ENCODE measurements at regions not wholly inside any gene's neighbourhood (a gene's known extent, or its start where the extent isn't known, plus 50 kb on each side); places are given as distances from the start of the nearest gene placed in this dataset.

GRCh38 chr5:21694567-21694966, 1158.6 kb downstream of the CDH12 start:
- Histone ChIP-seq H3K27ac (no peak overlapping the region), H3K4me3 (no peak overlapping the region), H3K27me3 (no peaks in the 10 kb centered on the region), H3K4me1 (no peaks in the 10 kb centered on the region), H3K36me3 (no peaks in the 10 kb centered on the region), H3K9me3 (no peaks in the 10 kb centered on the region)
- ATAC-seq, result no peak
- WGBS, 2 donors (ENCODE audit: low coverage in 1 of 2), result 40 to 42% methylated on average over 2 of the region's 2 CpGs
- no peak for TF ChIP-seq EP300 (IDR thresholded peaks at IDR 0.05)
- TF ChIP-seq POLR2A (IDR thresholded peaks at IDR 0.05), result no peak
- no peak for TF ChIP-seq POLR2AphosphoS5 (IDR thresholded peaks at IDR 0.05)
- TF ChIP-seq, protein P1, sequence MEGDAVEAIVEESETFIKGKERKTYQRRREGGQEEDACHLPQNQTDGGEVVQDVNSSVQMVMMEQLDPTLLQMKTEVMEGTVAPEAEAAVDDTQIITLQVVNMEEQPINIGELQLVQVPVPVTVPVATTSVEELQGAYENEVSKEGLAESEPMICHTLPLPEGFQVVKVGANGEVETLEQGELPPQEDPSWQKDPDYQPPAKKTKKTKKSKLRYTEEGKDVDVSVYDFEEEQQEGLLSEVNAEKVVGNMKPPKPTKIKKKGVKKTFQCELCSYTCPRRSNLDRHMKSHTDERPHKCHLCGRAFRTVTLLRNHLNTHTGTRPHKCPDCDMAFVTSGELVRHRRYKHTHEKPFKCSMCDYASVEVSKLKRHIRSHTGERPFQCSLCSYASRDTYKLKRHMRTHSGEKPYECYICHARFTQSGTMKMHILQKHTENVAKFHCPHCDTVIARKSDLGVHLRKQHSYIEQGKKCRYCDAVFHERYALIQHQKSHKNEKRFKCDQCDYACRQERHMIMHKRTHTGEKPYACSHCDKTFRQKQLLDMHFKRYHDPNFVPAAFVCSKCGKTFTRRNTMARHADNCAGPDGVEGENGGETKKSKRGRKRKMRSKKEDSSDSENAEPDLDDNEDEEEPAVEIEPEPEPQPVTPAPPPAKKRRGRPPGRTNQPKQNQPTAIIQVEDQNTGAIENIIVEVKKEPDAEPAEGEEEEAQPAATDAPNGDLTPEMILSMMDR (IDR thresholded peaks at IDR 0.05), result no peak

GRCh38 chr5:21693591-21693990, 1159.6 kb downstream of the CDH12 start:
- H3K27me3 ChIP-seq, result no peaks in the 10 kb centered on the region
- no peak overlapping the region for H3K4me3 ChIP-seq
- no peaks in the 10 kb centered on the region for H3K4me1 ChIP-seq
- no peak for TF ChIP-seq EP300 (IDR thresholded peaks at IDR 0.05)
- H3K9me3 ChIP-seq, result no peaks in the 10 kb centered on the region
- H3K36me3 ChIP-seq, result no peaks in the 10 kb centered on the region
- no peak overlapping the region for H3K27ac ChIP-seq
- ATAC-seq, result no peak

DNA sequence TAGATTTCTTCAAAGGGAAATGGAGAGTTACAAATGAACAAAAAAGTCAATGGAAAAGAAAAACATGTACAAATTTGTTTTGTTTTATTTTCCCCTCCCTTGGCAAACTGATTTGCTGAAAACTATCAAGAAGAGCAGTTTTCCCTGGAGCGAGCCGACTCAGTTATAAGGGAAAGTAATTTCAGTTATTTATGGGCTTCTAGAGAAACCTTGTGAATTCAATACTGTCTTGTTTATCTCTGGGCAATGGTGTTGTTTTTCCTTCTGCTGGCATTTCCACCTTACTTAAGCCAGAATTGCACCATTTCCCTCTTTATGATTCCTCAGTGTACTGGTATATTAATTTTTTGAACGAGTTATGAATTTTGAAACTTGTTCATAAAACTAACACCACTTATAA, 1163.6 kb downstream of the CDH12 start:
- TF ChIP-seq POLR2AphosphoS5 (IDR thresholded peaks at IDR 0.05) (no peak), EP300 (IDR thresholded peaks at IDR 0.05) (no peak), POLR2A (IDR thresholded peaks at IDR 0.05) (no peak)
- TF ChIP-seq, protein P1 (IDR thresholded peaks at IDR 0.05), result no peak
- H3K4me3 ChIP-seq, result no peak overlapping the region
- 58 to 62% methylated on average over 3 of the region's 3 CpGs for WGBS, 2 donors (ENCODE audit: low coverage in 1 of 2)

DNA sequence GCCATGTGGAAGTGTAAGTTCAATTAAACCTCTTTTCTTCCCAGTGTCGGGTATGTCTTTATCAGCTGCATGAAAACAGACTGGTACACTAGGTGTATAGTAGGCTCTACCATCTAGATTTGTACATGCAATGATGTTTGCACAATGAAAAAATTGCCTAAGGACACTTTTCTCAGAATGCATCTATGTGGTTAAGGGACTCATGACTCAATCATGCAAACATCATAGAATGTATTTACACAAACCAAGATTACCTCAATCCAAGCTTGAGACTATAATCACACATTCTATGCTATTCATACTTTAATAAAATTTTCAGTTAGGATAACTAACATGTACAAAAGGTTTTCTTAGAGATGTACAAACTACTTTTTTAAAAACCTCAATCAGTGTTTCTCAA, 1164.5 kb downstream of the CDH12 start:
- no peak for ATAC-seq
- no peak overlapping the region for H3K4me3 ChIP-seq
- WGBS, 2 donors (ENCODE audit: low coverage in 1 of 2), result 80 to 83% methylated on average over 1 of the region's 1 CpG
- H3K36me3 ChIP-seq, result no peaks in the 10 kb centered on the region
- TF ChIP-seq EP300 (IDR thresholded peaks at IDR 0.05), result no peak
- H3K27me3 ChIP-seq, result no peaks in the 10 kb centered on the region
- no peaks in the 10 kb centered on the region for H3K4me1 ChIP-seq
- no peak overlapping the region for H3K27ac ChIP-seq
- H3K9me3 ChIP-seq, result no peaks in the 10 kb centered on the region

More for the DNA sequence above, 1163.6 kb downstream of the CDH12 start:
- no peaks in the 10 kb centered on the region for H3K9me3 ChIP-seq
- no peak overlapping the region for H3K27ac ChIP-seq
- no peaks in the 10 kb centered on the region for H3K36me3 ChIP-seq
- no peak for ATAC-seq
- no peaks in the 10 kb centered on the region for H3K27me3 ChIP-seq
- H3K4me1 ChIP-seq, result no peaks in the 10 kb centered on the region

DNA sequence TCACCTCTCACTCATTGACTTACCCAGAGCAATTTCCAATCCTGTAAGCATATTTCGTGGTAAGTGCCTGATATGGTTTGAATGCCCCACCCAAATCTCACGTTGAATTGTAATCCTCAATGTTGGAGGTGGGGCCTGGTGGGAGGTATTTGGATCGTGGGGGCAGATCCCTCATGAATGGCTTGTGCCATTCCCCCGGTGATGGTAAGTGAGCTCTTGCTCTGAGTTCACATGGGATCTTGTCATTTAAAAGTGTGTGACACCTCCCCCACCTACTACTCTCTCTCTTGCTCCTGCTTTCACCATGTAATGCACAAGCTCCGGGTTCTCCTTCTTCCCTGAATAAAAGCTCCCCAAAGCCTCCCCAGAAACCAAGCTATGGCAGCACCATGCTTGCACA, 1165.5 kb downstream of the CDH12 start:
- 83 to 85% methylated on average over 4 to 5 of the region's 5 CpGs for WGBS, 2 donors (ENCODE audit: low coverage in 1 of 2)
- Histone ChIP-seq H3K4me3 (no peak overlapping the region), H3K27me3 (no peaks in the 10 kb centered on the region), H3K4me1 (no peaks in the 10 kb centered on the region), H3K27ac (no peak overlapping the region), H3K36me3 (no peaks in the 10 kb centered on the region), H3K9me3 (no peaks in the 10 kb centered on the region)
- ATAC-seq, result no peak
- TF ChIP-seq POLR2AphosphoS5 (IDR thresholded peaks at IDR 0.05) (no peak), POLR2A (IDR thresholded peaks at IDR 0.05) (no peak), EP300 (IDR thresholded peaks at IDR 0.05) (no peak)
- TF ChIP-seq, protein P1 (IDR thresholded peaks at IDR 0.05), result no peak

GRCh38 chr5:21686706-21687105, 1166.4 kb downstream of the CDH12 start:
- Histone ChIP-seq H3K9me3 (no peaks in the 10 kb centered on the region), H3K27ac (no peak overlapping the region), H3K4me1 (no peaks in the 10 kb centered on the region), H3K4me3 (no peak overlapping the region), H3K36me3 (no peaks in the 10 kb centered on the region), H3K27me3 (no peaks in the 10 kb centered on the region)
- 53 to 72% methylated on average over 4 of the region's 4 CpGs for WGBS, 2 donors (ENCODE audit: low coverage in 1 of 2)
- ATAC-seq, result no peak
- TF ChIP-seq POLR2AphosphoS5 (IDR thresholded peaks at IDR 0.05), result no peak
- TF ChIP-seq POLR2A (IDR thresholded peaks at IDR 0.05), result no peak
- TF ChIP-seq, protein P1 (IDR thresholded peaks at IDR 0.05), result no peak
- no peak for TF ChIP-seq EP300 (IDR thresholded peaks at IDR 0.05)
